ENCODE measurements at regions not wholly inside any gene's neighbourhood (a gene's known extent, or its start where the extent isn't known, plus 50 kb on each side); places are given as distances from the start of the nearest gene placed in this dataset.

GRCh38 chr11:133718831-133719230 lies 126.5 kb downstream of the SPATA19 start:
- TF ChIP-seq SMC3 (IDR thresholded peaks at IDR 0.05; ENCODE audit: low read depth, low read length), result no peak
- TF ChIP-seq, protein P1, sequence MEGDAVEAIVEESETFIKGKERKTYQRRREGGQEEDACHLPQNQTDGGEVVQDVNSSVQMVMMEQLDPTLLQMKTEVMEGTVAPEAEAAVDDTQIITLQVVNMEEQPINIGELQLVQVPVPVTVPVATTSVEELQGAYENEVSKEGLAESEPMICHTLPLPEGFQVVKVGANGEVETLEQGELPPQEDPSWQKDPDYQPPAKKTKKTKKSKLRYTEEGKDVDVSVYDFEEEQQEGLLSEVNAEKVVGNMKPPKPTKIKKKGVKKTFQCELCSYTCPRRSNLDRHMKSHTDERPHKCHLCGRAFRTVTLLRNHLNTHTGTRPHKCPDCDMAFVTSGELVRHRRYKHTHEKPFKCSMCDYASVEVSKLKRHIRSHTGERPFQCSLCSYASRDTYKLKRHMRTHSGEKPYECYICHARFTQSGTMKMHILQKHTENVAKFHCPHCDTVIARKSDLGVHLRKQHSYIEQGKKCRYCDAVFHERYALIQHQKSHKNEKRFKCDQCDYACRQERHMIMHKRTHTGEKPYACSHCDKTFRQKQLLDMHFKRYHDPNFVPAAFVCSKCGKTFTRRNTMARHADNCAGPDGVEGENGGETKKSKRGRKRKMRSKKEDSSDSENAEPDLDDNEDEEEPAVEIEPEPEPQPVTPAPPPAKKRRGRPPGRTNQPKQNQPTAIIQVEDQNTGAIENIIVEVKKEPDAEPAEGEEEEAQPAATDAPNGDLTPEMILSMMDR (conservative IDR thresholded peaks at IDR 0.05; ENCODE audit: low read depth, low read length), result no peak
- no peak for TF ChIP-seq RAD21 (IDR thresholded peaks at IDR 0.05; ENCODE audit: low read length)
- TF ChIP-seq RCOR1 (IDR thresholded peaks at IDR 0.05; ENCODE audit: insufficient replicate concordance, low read length), result no peak
- TF ChIP-seq POLR2A (IDR thresholded peaks at IDR 0.05; ENCODE audit: low read depth, low read length), result no peak
